GM04504 (cell line): ENCODE measurements at regions not wholly inside any gene's neighbourhood (a gene's known extent, or its start where the extent isn't known, plus 50 kb on each side); places are given as distances from the start of the nearest gene placed in this dataset.
"Not testable (repeated sequence)": the region's sequence is repeated elsewhere in the genome, so short reads cannot be mapped to it uniquely, and the experiment has no call there.

Experiments
- DNase-seq: peaks from one replicate; pipeline ENCODE4 v3.0.0-alpha.2; 2012; ENCODE audit warnings: low read depth

DNA sequence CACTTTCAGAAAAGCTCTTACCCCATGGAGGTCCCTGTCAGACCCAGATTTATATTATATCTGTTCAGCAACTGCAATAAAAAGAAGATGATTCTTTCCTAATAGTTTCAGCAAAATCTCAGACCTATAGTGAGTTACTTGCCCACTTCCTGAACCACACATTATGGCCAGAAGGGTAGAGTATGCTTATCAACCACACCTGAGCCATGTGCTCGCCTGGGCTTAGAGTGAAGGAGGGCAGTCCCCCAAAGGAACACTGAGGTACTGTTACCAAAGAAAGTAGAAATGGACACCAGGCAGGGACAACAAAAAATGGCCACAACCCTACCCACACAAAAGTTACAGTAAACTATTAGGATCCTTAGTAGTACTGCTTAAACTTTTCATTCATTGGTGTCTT lies 128.7 kb downstream of the ZNF608 start:
- no peak for DNase-seq

DNA sequence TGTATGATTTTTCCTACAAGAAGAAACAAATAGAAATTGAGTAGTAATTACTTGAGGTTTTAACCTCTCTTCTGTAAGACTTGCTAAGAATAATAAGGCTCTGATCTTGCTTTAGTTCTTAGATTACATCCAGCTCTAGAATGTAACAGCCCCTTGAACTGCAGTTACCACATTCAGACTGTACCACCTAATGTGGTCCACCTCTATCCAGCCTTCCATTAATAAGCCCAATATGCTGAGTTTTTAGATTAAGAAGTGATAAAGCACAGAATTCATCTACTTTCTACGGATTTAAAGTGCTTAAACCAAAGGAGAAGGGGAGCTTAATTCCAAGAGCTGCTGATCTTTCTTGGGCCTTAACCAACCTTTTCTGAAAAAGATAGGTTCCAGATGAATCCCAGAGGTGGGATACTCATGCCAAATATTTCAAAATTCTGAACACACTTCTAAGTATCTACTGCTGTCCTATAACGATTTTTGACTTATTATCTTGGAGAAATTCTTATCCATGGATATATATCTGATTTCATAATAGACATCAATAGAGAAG lies 131.5 kb downstream of the ZNF608 start:
- no peak for DNase-seq

DNA sequence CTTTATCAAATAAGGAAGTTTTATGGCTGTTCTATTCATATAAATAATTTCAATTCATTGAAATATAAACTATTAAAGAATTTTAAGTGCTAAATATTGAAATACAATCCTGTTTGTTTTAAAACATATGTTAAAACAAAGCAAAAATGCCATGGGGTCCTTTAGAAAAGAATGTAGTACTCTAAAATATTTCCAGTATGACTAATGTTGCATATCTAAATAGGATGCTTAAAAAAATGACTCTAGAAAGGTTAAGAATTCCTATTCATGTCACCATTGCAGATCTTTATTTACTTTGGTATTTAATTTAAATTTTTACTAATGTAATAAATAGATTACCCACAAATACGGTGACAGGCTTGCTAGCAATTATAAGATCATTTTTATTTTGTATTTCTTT lies 132.3 kb downstream of the ZNF608 start:
- no peak for DNase-seq

DNA sequence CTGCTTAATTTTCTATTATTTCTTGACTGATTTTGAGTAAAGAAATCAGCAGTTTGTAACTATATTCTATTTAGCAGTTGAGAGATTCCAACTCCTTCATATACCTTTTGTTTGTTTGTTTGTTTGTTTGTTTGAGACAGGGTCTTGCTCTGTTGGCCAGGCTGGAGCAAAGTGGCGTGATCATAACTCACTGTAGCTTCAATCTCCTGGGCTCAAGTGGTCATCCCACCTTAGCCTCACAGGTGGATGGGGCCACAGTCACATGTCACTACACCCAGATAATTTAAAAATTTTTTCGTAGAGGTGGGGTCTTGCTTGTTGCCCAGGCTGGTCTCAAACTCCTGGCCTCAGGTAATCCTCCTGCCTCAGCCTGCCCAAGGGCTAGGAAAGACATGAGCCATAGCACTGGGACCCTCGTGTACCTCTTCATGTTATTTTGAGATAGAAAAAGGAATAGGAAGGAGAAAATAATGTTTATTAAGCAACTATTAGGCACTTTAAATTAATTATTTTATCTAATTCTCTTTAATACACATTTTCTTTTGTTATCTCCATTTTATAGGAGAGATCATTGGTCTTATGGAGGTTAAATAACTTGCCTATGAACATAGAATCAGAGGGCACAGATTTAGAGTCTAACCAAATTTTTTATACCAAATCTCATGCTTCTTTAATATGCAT lies 133.0 kb downstream of the ZNF608 start:
- no peak for DNase-seq

DNA sequence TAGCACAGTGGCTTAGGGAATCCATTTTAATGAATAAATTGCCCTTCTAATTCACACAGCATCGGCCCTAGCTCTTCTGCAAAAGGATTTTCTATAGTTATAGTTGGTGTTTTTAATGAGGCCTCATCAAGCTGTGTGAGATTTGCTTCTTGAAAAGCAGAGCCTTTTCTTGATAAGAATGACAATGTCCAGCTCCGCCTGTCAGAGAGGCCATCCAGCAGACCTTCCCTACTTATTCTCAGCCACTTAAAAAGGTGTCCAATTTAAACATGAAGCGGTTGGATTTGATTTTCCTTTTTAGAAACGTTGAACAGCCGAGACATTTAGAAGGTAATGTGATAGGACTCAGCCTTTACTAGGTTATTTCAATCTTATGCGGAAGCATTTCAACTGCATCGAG lies 134.4 kb downstream of the ZNF608 start:
- no peak for DNase-seq

DNA sequence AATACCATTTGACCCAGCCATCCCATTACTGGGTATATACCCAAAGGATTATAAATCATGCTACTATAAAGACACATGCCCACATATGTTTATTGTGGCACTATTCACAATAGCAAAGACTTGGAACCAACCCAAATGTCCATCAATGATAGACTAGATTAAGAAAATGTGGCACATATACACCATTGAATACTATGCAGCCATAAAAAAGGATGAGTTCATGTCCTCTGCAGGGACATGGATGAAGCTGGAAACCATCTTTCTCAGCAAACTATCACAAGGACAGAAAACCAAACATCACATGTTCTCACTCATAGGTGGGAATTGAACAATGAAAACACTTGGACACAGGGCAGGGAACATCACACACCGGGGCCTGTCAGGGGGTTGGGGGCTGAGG lies 135.2 kb downstream of the ZNF608 start:
- not testable (repeated sequence) for DNase-seq

DNA sequence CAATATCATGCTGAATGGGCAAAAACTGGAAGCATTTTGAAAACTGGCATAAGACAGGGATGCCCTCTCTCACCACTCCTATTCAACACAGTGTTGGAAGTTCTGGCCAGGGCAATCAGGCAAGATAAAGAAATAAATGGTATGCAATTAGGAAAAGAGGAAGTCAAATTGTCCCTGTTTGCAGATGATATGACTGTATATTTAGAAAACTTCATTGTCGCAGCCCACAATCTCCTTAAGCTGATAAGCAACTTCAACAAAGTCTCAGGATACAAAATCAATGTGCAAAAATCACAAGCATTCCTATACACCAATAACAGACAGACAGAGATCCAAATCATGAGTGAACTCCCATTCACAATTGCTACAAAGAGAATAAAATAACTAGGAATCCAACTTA lies 136.8 kb downstream of the ZNF608 start:
- DNase-seq: not testable (repeated sequence)

GRCh38 chr5:124606543-124606942 lies 139.9 kb downstream of the ZNF608 start:
- DNase-seq: no peak

DNA sequence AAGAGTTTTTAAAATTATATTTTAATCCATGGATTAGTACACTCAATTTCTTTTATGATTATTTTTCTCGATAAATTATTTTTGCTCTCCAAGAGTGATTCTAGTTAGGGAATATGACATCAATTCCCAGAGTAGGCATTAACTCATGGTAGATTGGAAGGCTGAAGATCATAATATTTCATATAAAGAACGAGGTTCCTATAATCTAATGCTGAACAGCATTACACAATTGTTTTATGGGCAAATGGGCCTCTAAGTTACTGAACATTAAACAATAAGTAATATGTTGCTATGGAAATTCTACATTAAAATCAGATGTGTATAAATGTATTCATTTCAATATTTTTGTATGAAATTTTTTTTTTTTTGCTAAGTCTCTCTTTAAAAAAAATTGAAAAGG lies 140.3 kb downstream of the ZNF608 start:
- DNase-seq: no peak

DNA sequence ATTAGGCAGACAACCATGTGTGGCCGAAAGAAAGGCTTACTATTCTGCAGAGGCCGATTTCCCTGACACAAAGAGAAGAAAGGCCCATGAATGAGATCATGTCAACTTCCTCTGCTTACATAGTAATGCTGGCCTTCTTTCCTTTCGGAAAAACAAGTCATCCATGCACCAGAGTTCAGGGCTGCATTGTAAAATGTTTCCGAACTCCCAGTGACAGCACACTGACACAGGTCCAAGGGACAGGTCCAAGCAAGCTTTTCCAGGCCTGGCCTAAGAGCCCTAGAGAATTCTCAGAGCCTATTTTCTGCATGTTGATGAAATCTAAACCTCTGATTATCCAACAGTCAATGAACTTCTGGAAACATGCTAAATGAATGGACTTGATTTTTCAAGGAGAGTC lies 140.9 kb downstream of the ZNF608 start:
- no peak for DNase-seq

DNA sequence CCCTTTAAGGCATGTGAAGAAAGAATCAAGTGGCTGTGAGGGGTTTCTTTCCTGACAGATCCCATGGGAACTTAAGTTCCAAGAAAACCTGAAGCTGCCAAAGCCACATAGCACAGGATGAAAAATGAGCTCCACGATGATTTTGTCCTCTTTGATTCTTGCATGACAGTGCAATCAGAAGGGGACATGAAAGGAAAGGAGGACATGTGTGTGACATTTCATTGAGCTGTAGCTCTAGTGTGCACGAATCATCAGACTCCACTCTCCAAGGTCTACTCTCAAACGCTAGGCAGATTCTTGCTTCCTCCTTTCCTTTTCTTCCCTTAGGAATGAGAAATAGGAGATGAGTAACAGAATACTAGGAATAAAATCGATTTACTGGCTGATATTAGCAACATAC lies 142.0 kb downstream of the ZNF608 start:
- no peak for DNase-seq

DNA sequence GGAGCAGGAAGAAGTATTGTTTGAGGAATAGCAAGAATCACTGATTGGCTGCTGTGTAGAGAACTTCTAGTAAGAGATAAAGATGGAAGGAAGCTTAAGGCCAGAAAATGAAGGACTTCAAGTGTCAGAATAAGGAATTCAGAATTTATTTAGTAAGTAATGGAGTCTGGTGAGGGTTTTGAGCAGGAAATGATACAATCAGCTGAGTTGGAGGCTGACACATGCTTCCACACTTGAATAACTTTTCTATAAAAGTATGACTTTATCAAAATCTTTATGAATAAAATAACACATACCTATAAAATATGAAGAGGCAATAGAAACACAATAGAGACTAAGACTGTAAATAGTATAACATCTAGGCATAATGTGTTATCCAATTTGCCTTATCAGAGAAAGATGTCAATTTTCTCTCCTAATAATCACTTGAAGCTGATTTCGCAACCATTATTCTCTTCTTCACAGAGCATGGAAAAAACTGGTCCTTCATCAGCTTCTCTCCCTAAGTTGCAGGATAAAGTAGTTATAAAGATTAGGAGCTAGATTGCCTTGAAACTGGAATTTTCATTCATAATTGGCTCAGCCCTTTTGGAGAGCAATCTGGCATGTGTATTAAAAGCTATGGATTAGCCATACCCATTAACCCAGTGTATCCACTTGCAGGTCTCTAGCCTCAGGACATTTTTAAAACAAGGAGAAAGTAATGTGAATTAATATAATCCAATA lies 143.4 kb downstream of the ZNF608 start:
- no peak for DNase-seq

GRCh38 chr5:124599028-124599973 lies 147.1 kb downstream of the ZNF608 start:
- peak; percentile 8 for DNase-seq

DNA sequence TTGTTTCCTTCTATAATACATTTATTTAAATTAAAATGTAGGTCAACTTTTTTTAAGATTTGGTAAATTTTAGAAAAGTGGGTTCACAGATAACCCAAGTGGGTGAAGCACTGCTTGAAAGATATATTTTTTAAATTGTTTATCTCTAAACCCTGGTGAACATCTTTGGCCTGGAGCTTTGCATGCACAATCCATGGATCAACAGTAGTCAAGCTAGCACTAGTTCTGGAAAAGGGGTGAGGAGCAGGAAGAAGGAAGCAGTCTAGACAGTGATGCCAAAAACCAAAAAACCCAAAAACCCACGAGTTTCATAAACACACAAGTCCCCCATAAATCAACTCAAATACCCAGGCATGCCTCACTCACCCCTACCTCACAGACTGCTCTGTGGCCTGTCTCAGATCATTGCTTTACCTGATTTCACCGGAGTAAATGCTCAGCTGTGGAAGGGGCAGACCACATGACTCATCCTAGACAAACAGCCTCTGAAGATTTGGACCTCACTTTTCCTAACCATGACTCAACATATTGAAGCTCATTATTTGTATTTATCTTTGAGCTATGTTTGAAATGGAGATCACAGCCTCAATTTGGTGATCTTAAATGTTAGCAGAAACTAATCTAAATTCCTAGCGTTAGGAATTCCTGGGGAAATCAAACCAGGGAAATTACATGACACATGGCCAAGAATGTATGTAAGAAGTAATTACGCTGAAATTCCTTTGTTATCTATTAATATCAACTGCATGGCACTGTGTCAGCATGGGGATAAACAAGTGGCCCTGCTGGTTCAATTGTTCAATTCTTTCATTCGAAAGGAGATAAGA lies 149.6 kb downstream of the ZNF608 start:
- DNase-seq: peak; percentile 35

DNA sequence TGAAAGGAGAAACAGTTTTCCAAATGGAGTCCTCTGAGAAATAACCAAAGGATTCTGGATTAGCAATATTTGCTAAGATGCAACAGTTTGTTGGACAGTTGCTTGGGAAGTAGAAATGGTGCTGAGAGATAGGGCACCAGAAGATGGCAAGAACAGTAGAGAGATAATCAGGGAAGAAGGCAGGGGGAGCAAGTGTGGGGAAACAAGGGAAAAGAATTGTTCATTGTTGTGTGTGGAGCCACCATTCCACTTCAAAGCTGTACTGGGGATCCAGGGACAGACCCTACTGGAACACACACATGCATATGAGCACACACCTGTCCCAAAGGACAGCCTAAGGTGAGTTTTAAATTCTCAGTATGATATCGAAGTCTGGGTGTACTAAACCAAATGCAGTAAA lies 152.5 kb downstream of the ZNF608 start:
- DNase-seq: no peak

- no peak for DNase-seq
These were observed 153.5 kb downstream of the ZNF608 start for GRCh38 chr5:124592891-124593290.

DNA sequence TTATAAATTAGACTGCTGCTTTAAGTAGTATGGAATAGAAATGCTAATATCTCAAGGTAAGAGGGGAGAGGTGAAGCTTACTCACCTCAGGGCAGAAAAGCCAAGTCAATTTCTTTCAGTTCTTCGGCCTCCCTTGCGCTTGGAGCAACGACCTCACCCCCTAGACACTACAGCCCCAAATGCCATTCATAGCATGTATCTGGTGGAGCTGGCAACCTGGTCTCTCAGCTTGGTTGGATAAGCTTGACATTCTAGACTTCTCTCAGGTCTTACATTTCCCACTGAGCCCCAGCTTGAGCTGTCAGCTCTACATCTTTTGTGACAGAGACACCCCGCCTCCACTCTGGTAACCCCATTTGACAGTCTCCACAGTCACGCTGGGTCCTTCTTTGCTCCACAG lies 154.9 kb downstream of the ZNF608 start:
- DNase-seq: no peak

DNA sequence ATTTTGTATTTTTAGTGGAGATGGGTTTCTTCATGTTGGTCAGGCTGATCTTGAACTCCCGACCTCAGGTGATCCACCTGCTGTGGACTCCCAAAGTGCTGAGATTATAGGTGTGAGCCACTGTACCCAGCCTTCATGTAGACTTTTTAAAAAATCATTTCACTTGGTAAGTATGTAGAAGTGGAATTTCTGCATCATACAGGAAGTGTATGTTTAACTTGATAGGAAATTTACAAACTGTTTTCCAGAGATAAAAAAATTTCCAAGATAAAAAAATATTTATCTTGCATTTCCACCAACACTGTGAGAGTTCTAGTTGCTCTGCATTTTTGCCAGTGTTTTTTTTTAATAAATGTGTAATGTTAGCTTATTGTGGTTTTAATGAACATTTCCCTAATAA lies 155.8 kb downstream of the ZNF608 start:
- DNase-seq: no peak

DNA sequence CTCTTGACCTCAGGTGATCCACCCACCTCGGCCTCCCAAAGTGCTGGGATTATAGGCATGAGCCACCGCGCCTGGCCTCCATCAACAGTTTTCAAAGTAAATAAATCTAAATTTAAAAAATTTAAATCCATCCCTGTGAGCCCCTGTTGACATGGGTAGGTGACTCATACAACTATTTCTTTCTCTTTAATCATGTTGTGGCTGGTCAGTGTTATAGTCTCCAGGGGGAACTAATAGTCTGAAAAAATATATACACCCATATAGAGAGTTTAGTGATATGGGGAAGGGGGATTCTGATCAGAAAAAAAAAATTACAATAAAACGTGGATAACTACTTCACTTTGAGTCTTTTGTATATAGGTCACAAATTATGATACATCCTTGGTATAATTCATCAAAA lies 159.2 kb downstream of the ZNF608 start:
- DNase-seq: no peak

DNA sequence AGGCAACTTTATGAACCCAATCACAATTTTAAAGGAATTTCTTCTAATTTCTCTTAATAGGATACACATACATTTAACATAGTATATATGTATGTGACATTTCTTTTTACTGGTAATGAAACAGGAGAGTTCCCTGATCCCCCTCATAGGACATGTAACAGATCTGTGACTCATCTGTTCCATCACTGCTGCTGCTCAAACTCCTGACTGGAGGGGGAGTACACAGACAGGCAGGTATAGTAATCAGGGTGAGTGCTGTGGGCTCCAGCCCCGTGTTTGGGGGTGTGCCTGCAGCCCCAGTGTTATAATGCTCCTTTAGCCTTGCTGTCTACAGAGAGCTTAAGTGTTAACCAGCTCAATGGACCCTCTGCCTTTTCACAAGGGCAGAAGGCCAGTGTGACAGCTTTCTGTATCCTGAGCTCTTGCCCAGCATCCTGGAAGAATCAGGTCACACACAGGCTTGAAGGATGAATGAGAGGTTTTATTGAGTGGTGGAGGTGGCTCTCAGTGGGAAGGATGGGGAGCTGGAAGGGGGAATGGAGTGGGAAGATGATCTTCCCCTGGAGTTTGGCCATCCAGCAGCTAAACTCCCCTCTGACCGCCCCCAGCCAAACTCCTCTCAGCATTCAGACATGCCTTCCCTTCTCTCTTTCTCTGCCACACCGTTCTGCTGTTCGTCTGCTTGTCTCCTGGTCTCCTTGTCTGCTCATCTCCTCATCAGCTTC lies 161.3 kb downstream of the ZNF608 start:
- no peak for DNase-seq
